SK-N-SH treated with all-trans-retinoic acid at 6 μM for 48 hours (cell line): ENCODE measurements at regions not wholly inside any gene's neighbourhood (a gene's known extent, or its start where the extent isn't known, plus 50 kb on each side); places are given as distances from the start of the nearest gene placed in this dataset.

ENCODE experiments used
- ATAC-seq: fragments of 200-7000 bp; cut with Tn5 transposase; 3 replicates; pipeline ENCODE4 v1.9.1; 2020; ENCODE audit warnings: mild to moderate bottlenecking, moderate library complexity
- ARNTL ChIP-seq: fragments of 450-650 bp; formaldehyde crosslinking; IDR thresholded peaks from 2 replicates; pipeline ENCODE4 v1.5.0; 2020; ENCODE audit warnings: low read depth, mild to moderate bottlenecking, moderate library complexity, borderline replicate concordance
- BACH2 ChIP-seq: fragments of 250-450 bp; sonication (Bioruptor Pico); IDR thresholded peaks from 2 replicates; pipeline ENCODE4 v1.9.0; 2021; ENCODE audit warnings: mild to moderate bottlenecking, borderline replicate concordance
- ESRRG ChIP-seq: fragments of 250-450 bp; sonication (Bioruptor Pico); IDR thresholded peaks from 2 replicates; pipeline ENCODE4 v1.6.1; 2021; ENCODE audit warnings: mild to moderate bottlenecking
- ISL1 ChIP-seq: fragments of 250-450 bp; sonication (Bioruptor Pico); IDR thresholded peaks from 2 replicates; pipeline ENCODE4 v2.1.2; 2022; ENCODE audit warnings: mild to moderate bottlenecking, moderate library complexity
- TCF4 ChIP-seq: fragments of 250-450 bp; sonication (Bioruptor Pico); IDR thresholded peaks from 2 replicates; pipeline ENCODE4 v1.8.0; 2021; ENCODE audit warnings: mild to moderate bottlenecking, moderate library complexity, borderline replicate concordance
- TOX ChIP-seq: fragments of 250-450 bp; sonication (Bioruptor Pico); IDR thresholded peaks from 2 replicates; pipeline ENCODE4 v1.8.0; 2021; ENCODE audit warnings: mild to moderate bottlenecking, moderate library complexity, borderline replicate concordance
- ZC3H10 ChIP-seq: fragments of 250-450 bp; sonication (Bioruptor Pico); IDR thresholded peaks from 2 replicates; pipeline ENCODE4 v1.5.1; 2021; ENCODE audit warnings: mild to moderate bottlenecking, moderate library complexity
- ZFP3 ChIP-seq: fragments of 250-450 bp; sonication (Bioruptor Pico); IDR thresholded peaks from 2 replicates; pipeline ENCODE4 v1.5.0; 2020; ENCODE audit warnings: mild to moderate bottlenecking, moderate library complexity
- ZFP30 ChIP-seq: fragments of 450-650 bp; formaldehyde crosslinking; IDR thresholded peaks from 2 replicates; pipeline ENCODE4 v1.5.0; 2022; ENCODE audit warnings: mild to moderate bottlenecking, moderate library complexity
- ZNF565 ChIP-seq: fragments of 450-650 bp; formaldehyde crosslinking; conservative IDR thresholded peaks from 2 replicates; pipeline ENCODE4 v1.5.0; 2020; ENCODE audit warnings: low read depth, mild to moderate bottlenecking, moderate library complexity
- ZNF70 ChIP-seq: fragments of 450-650 bp; formaldehyde crosslinking; IDR thresholded peaks from 2 replicates; pipeline ENCODE4 v1.5.0; 2020; ENCODE audit warnings: mild to moderate bottlenecking, moderate library complexity
- ZNF8 ChIP-seq: fragments of 450-650 bp; formaldehyde crosslinking; IDR thresholded peaks from 2 replicates; pipeline ENCODE4 v1.5.0; 2020; ENCODE audit warnings: mild to moderate bottlenecking, moderate library complexity
- TF ChIP-seq, protein P1 (sequence below): fragments of 250-450 bp; sonication (Bioruptor Pico); IDR thresholded peaks from 2 replicates; pipeline ENCODE4 v1.5.0; 2020; ENCODE audit warnings: mild to moderate bottlenecking, moderate library complexity
- TF ChIP-seq, protein P2 (sequence below): fragments of 250-450 bp; sonication (Bioruptor Pico); IDR thresholded peaks from 2 replicates; pipeline ENCODE4 v1.5.1; 2021; ENCODE audit warnings: mild to moderate bottlenecking, moderate library complexity
- TF ChIP-seq, protein P3 (sequence below): fragments of 250-450 bp; sonication (Bioruptor Pico); IDR thresholded peaks from 2 replicates; pipeline ENCODE4 v1.8.0; 2021; ENCODE audit warnings: low read depth, mild to moderate bottlenecking, moderate library complexity, borderline replicate concordance
- TF ChIP-seq, protein P4 (sequence below): fragments of 250-450 bp; sonication (Bioruptor Pico); IDR thresholded peaks from 2 replicates; pipeline ENCODE4 v1.8.0; 2020; ENCODE audit warnings: mild to moderate bottlenecking, moderate library complexity, borderline replicate concordance

DNA sequence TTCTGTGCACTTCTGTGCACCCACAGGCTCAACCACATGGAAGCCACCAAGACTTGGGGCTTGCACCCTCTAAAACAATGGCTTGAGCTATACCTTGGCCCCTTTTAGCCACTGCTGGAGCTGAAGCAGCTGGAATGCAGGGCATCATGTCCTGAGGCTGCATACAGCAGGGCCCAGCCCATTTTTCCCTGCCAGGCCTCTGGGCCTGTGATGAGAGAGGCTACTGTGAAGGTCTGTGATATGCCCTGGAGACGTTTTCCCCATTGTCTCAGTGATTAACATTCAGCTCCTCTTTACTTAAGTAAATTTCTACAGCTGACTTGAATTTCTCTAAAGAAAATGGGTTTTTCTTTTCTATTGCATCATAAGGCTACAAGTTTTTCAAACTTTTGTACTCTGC, 134.0 kb upstream of the EGFLAM start:
- TF ChIP-seq TOX (CRISPR knock-in tag) (no peak), ARNTL (CRISPR knock-in tag) (no peak), BACH2 (no peak), ZFP30 (no peak), ESRRG (CRISPR knock-in tag) (no peak), ISL1 (CRISPR knock-in tag) (no peak), ZNF565 (no peak), TCF4 (CRISPR knock-in tag) (no peak)
- TF ChIP-seq, protein P1, sequence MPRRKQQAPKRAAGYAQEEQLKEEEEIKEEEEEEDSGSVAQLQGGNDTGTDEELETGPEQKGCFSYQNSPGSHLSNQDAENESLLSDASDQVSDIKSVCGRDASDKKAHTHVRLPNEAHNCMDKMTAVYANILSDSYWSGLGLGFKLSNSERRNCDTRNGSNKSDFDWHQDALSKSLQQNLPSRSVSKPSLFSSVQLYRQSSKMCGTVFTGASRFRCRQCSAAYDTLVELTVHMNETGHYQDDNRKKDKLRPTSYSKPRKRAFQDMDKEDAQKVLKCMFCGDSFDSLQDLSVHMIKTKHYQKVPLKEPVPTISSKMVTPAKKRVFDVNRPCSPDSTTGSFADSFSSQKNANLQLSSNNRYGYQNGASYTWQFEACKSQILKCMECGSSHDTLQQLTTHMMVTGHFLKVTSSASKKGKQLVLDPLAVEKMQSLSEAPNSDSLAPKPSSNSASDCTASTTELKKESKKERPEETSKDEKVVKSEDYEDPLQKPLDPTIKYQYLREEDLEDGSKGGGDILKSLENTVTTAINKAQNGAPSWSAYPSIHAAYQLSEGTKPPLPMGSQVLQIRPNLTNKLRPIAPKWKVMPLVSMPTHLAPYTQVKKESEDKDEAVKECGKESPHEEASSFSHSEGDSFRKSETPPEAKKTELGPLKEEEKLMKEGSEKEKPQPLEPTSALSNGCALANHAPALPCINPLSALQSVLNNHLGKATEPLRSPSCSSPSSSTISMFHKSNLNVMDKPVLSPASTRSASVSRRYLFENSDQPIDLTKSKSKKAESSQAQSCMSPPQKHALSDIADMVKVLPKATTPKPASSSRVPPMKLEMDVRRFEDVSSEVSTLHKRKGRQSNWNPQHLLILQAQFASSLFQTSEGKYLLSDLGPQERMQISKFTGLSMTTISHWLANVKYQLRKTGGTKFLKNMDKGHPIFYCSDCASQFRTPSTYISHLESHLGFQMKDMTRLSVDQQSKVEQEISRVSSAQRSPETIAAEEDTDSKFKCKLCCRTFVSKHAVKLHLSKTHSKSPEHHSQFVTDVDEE, result no peak
- TF ChIP-seq, protein P2, sequence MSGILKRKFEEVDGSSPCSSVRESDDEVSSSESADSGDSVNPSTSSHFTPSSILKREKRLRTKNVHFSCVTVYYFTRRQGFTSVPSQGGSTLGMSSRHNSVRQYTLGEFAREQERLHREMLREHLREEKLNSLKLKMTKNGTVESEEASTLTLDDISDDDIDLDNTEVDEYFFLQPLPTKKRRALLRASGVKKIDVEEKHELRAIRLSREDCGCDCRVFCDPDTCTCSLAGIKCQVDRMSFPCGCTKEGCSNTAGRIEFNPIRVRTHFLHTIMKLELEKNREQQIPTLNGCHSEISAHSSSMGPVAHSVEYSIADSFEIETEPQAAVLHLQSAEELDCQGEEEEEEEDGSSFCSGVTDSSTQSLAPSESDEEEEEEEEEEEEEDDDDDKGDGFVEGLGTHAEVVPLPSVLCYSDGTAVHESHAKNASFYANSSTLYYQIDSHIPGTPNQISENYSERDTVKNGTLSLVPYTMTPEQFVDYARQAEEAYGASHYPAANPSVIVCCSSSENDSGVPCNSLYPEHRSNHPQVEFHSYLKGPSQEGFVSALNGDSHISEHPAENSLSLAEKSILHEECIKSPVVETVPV (CRISPR knock-in tag), result no peak
- TF ChIP-seq, protein P3, sequence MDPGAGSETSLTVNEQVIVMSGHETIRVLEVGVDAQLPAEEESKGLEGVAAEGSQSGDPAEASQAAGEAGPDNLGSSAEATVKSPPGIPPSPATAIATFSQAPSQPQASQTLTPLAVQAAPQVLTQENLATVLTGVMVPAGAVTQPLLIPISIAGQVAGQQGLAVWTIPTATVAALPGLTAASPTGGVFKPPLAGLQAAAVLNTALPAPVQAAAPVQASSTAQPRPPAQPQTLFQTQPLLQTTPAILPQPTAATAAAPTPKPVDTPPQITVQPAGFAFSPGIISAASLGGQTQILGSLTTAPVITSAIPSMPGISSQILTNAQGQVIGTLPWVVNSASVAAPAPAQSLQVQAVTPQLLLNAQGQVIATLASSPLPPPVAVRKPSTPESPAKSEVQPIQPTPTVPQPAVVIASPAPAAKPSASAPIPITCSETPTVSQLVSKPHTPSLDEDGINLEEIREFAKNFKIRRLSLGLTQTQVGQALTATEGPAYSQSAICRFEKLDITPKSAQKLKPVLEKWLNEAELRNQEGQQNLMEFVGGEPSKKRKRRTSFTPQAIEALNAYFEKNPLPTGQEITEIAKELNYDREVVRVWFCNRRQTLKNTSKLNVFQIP (CRISPR knock-in tag), result no peak

DNA sequence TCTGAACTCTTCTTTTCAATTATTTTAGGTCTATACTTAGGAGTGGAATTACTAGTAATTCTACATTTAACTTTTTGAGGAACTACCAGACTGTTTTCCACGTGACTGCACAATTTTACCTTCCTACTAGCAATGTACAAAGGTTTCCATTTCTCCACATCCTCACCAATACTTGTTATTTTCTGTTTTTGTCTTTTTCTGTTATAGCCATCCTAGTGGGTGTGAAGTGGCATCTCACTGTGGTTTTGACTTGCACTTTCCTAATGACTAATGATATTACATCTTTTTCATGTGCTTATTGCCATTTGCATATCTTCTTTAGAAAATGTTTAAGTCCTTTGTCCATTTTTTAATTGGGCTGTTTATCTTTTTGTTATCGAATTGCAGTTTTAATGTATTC, 136.9 kb upstream of the EGFLAM start:
- no peak for TF ChIP-seq ZC3H10 (CRISPR knock-in tag)
- no peak for TF ChIP-seq ZNF8
- no peak for TF ChIP-seq TOX (CRISPR knock-in tag)
- TF ChIP-seq, protein P4, sequence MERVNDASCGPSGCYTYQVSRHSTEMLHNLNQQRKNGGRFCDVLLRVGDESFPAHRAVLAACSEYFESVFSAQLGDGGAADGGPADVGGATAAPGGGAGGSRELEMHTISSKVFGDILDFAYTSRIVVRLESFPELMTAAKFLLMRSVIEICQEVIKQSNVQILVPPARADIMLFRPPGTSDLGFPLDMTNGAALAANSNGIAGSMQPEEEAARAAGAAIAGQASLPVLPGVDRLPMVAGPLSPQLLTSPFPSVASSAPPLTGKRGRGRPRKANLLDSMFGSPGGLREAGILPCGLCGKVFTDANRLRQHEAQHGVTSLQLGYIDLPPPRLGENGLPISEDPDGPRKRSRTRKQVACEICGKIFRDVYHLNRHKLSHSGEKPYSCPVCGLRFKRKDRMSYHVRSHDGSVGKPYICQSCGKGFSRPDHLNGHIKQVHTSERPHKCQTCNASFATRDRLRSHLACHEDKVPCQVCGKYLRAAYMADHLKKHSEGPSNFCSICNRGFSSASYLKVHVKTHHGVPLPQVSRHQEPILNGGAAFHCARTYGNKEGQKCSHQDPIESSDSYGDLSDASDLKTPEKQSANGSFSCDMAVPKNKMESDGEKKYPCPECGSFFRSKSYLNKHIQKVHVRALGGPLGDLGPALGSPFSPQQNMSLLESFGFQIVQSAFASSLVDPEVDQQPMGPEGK (CRISPR knock-in tag), result no peak
- TF ChIP-seq, protein P2 (CRISPR knock-in tag), result no peak
- no peak for ATAC-seq

More for the DNA sequence above, 134.0 kb upstream of the EGFLAM start:
- ATAC-seq, result no peak

DNA sequence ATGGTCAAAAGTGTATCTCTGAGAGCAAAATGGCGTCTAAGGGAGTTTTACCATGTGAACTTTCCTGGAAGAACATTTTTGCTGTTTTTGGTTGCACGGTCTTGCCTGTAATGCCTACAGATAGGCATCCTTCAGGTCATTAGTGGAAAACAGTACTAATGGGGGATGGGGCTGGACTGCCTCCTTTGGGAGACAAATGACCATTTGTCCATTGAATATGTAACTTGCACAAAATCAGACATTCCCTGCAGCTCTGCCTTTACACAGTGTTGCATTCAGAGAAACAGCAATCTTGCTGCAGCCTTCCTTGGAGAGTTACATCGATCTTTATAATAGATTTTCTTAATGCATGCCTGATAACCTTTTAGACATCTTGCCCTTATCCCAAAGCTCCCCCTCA, 138.5 kb upstream of the EGFLAM start:
- ATAC-seq, result no peak

More for the DNA sequence above, 138.5 kb upstream of the EGFLAM start:
- no peak for TF ChIP-seq ZNF70 (CRISPR knock-in tag)
- no peak for TF ChIP-seq TOX (CRISPR knock-in tag)
- TF ChIP-seq ZFP30, result no peak
- TF ChIP-seq, protein P4 (CRISPR knock-in tag), result no peak
- TF ChIP-seq ZC3H10 (CRISPR knock-in tag), result no peak
- TF ChIP-seq BACH2, result no peak
- TF ChIP-seq ZFP3 (CRISPR knock-in tag), result no peak
- TF ChIP-seq, protein P2 (CRISPR knock-in tag), result no peak
- TF ChIP-seq TCF4 (CRISPR knock-in tag), result no peak
